BJ (cell line): ENCODE measurements at regions not wholly inside any gene's neighbourhood (a gene's known extent, or its start where the extent isn't known, plus 50 kb on each side); places are given as distances from the start of the nearest gene placed in this dataset.

Experiments
- CTCF ChIA-PET: fragments of 350-600 bp; formaldehyde crosslinking; extraction: SDS; loops from one replicate; lab custom pipeline; 2021; ENCODE audit warnings: antibody characterized with exemption, inconsistent platforms; lab: Yijun Ruan, JAX
- POLR2A ChIA-PET: fragments of 300-600 bp; sonication (Branson Sonifier 250); formaldehyde crosslinking; extraction: SDS; loops from one replicate; lab custom pipeline; 2021; ENCODE audit warnings: antibody characterized with exemption; lab: Charles Lee
- DNase-seq: peaks from one replicate; pipeline ENCODE4 v3.0.0-alpha.2; 2011; ENCODE audit warnings: low read depth
- H3K27me3 ChIP-seq: 2 replicates; pipeline ENCODE4 v1.6.0; 2011; ENCODE audit warnings: low read length; ENCODE audit not compliant: control insufficient read depth, insufficient read depth
- H3K36me3 ChIP-seq: 2 replicates; pipeline ENCODE4 v1.5.1; 2011; ENCODE audit warnings: low read length; ENCODE audit not compliant: control insufficient read depth, insufficient read depth
- H3K4me3 ChIP-seq: 2 replicates; pipeline ENCODE4 v1.5.1; 2011; ENCODE audit warnings: low read depth, mild to moderate bottlenecking, control low read depth, low read length
- CTCF ChIP-seq: IDR thresholded peaks from 2 replicates; pipeline ENCODE4 v1.5.1; 2011; ENCODE audit warnings: low read depth, mild to moderate bottlenecking, control low read depth, inconsistent platforms, low read length, moderate library complexity; ENCODE audit not compliant: insufficient read depth

- ChIA-PET CTCF (no interaction called here), POLR2A (no interaction called here)
- Histone ChIP-seq H3K36me3 (no peaks in the 10 kb centered on the region), H3K27me3 (no peaks in the 10 kb centered on the region), H3K4me3 (no peak overlapping the region)
- no peak for TF ChIP-seq CTCF
- no peak for DNase-seq
Observed at GRCh38 chr7:109226699-109227098, 657.0 kb downstream of the DNAJB9 start.

GRCh38 chr7:109235316-109235715 is 665.6 kb downstream of the DNAJB9 start:
- Histone ChIP-seq H3K36me3 (no peaks in the 10 kb centered on the region), H3K4me3 (no peak overlapping the region), H3K27me3 (no peaks in the 10 kb centered on the region)
- POLR2A ChIA-PET: no interaction called here
- DNase-seq: no peak
- no peak for TF ChIP-seq CTCF
- CTCF ChIA-PET: interaction anchor here (0.6 kb wide), 1 partner anchor 250 kb away, joined by 4 read pairs; no protein-coding TSS in a partner anchor

GRCh38 chr7:109246330-109247077 is 676.8 kb downstream of the DNAJB9 start:
- no peak for TF ChIP-seq CTCF
- ChIA-PET CTCF (no interaction called here), POLR2A (no interaction called here)
- no peaks in the 10 kb centered on the region for H3K36me3 ChIP-seq
- H3K4me3 ChIP-seq: no peak overlapping the region
- no peaks in the 10 kb centered on the region for H3K27me3 ChIP-seq
- peak; percentile 32 for DNase-seq

GRCh38 chr7:109256762-109257560 is 687.3 kb downstream of the DNAJB9 start:
- CTCF ChIA-PET: no interaction called here
- no peaks in the 10 kb centered on the region for H3K36me3 ChIP-seq
- H3K27me3 ChIP-seq: no peaks in the 10 kb centered on the region
- no peak for TF ChIP-seq CTCF
- DNase-seq: no peak
- no peak overlapping the region for H3K4me3 ChIP-seq
- POLR2A ChIA-PET: no interaction called here

- CTCF ChIA-PET: no interaction called here
- TF ChIP-seq CTCF: no peak
- H3K4me3 ChIP-seq: no peak overlapping the region
- no peaks in the 10 kb centered on the region for H3K27me3 ChIP-seq
- POLR2A ChIA-PET: no interaction called here
- no peak for DNase-seq
- no peaks in the 10 kb centered on the region for H3K36me3 ChIP-seq
Observed at GRCh38 chr7:109259151-109259550, 689.5 kb downstream of the DNAJB9 start.
